NCI-H1048 (cell line): ENCODE measurements at regions not wholly inside any gene's neighbourhood (a gene's known extent, or its start where the extent isn't known, plus 50 kb on each side); places are given as distances from the start of the nearest gene placed in this dataset.
"Not testable (repeated sequence)": the region's sequence is repeated elsewhere in the genome, so short reads cannot be mapped to it uniquely, and the experiment has no call there.

Experiments
- DNase-seq: peaks from one replicate; lab custom pipeline; 2025; lab: John Stamatoyannopoulos, UW

DNA sequence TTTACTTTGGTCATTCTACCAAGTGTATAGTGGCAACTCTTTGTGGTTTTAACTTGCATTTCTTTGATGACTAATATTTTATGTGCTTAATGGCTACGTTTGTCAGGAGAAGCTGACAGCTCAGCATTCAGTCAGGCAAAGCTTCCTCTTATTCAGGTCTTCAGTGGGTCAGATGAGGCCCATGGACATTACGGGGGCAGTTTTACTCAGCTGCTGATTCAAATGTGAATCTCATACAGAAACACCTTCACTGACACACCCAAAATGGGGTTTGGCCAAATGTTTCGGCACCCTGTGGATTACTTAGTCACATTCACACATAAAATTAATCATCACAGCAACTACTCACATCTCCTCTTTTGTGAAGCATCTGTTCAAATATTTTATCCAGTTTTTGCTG lies 104.9 kb upstream of the PLD5 start:
- no peak for DNase-seq

DNA sequence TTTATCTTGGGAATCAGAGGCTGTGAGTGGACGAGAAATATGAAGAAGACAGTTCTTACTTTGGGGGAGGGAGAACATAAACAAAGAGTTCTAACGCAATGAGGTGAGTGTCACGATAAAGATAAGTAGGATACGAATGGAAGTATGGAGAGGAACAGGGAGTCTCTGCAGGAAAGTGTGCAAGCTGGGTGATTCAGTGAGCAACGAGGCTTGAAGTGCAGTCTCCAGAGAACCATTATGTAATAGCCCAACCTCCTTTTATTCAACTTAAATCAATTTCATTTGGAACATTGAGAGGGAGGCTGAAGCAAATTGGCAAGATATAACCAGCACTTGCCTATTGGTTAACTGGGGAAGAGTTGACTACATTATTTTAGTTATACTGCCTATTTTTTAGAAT lies 99.3 kb upstream of the PLD5 start:
- DNase-seq: no peak

- no peak for DNase-seq
These were observed 98.6 kb upstream of the PLD5 start for GRCh38 chr1:242623119-242623518.

DNA sequence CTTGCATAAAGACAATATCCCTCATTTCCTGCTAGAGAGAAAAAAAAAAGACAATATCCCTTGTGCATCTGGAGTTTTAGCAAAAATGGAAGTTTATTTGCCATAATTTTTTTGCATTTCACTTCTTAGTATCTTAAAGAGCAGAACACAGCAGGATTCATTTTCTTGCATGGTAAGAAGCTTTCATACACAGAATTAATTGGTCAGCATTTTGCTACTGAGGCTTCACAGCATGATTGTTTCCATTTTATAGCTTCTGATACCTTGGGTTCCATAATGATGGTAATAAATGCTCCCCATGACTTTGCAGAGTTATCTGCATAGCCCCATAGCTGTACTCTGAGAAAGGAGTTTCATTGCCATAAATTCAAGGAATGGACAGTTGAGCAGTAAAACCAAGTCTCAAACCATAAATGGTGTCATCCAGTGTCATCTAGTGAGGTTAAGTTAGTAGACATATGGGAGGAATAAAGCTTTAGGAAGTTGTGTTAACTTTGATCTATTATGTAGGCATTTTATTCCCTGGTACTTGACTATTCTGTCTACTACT lies 88.8 kb upstream of the PLD5 start:
- DNase-seq: no peak

DNA sequence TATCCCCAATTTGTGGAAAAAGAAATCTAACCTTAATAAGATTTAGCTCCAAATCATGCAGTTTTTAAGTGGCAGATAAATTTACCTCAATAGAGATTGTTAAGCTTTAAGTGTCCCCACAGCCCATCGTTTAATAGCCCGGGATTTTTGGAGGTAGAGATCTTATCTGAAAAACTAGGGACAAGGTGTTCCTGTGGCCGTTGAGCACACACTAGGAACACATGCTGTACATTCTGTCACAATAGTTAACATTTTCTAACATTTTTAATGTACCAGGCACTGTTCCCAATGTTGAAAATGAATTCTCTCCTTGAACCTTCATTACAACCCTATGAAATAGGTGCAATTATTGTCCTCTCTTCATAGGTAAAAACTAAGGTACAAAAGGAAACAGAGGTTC lies 85.7 kb upstream of the PLD5 start:
- DNase-seq: no peak

DNA sequence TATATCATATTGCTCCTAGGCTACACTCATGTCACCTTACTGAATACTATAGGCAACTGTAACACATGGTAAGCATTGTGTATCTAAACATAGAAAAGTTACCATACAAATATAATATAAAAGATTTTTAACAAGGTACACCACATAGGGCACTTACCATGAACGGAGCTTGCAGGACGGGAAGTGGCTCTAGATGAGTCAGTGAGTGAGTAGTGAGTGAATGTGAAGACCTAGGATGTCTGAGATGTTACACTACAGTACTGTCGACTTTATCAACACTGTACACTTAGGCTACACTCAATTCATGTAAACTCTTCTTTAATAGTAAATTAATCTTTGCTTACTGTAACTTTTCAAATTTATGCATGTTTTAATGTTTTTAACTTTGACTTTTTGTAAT lies 81.0 kb upstream of the PLD5 start:
- no peak for DNase-seq

- peak; percentile 85 for DNase-seq
These were observed 77.5 kb upstream of the PLD5 start for GRCh38 chr1:242602001-242602400.

- DNase-seq: not testable (repeated sequence)
These were observed 69.3 kb upstream of the PLD5 start for GRCh38 chr1:242593756-242594155.

DNA sequence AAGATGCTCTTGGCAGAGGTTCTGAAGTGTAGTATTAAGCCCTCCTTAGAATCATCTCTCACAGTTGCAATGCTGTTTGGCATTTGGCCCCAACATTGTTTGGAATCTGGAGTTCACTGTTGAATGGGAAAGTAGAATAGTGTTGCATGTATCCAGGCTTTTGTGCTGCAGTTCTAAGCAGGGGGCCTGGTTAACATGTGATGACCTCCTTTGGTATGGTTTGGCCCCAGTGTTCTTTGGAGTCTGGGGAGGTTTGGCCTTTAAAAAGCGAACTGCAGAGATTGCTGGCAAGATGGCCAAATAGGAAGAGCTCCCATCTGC lies 61.8 kb upstream of the PLD5 start:
- no peak for DNase-seq

- no peak for DNase-seq
These were observed 61.3 kb upstream of the PLD5 start for GRCh38 chr1:242585616-242586359.

DNA sequence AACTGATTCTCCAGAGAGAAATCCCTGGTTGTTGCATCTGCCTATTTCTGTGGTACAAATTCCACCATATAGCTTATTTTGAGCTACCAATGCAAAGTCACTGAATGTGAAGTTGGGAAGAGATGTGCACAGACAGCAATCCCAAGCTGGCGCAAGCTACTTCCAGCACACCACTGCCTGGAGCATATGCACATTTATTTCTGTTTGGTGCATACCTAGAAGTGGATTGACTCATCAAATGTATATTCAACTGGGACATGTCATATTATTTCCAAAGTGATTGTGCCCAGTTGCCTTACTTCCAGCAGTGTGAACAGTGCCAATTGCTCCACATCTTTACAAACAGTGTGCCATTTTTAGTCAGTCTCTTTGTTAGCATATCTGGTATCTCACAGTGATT lies 58.2 kb upstream of the PLD5 start:
- DNase-seq: no peak

- no peak for DNase-seq
These were observed 55.2 kb upstream of the PLD5 start for GRCh38 chr1:242579528-242580235.
